ENCODE measurements at regions not wholly inside any gene's neighbourhood (a gene's known extent, or its start where the extent isn't known, plus 50 kb on each side); places are given as distances from the start of the nearest gene placed in this dataset.

- H3K4me1 ChIP-seq (ENCODE audit: insufficient read depth), result no peaks in the 10 kb centered on the region
- no peak overlapping the region for H3K27ac ChIP-seq (ENCODE audit: low read depth)
- DNase-seq (ENCODE audit: low spot score) (no peak), ATAC-seq (no peak)
- Mint-ChIP-seq H3K9me3 (peaks cover 3% of the 10 kb centered on the region; the same call in 1 of the 3 replicates), H3K27ac (no peak overlapping the region), H3K36me3 (ENCODE audit: low read depth) (0 out of 3 replicates have a peak, but pooled peaks cover 3% of the 10 kb centered on the region), H3K4me1 (no peaks in the 10 kb centered on the region), H3K27me3 (ENCODE audit: insufficient read depth, low read depth, poor library complexity) (no peaks in the 10 kb centered on the region), H3K4me3 (no peak overlapping the region)
- no peaks in the 10 kb centered on the region for H3K36me3 ChIP-seq (ENCODE audit: insufficient read depth)
- no peaks in the 10 kb centered on the region for H3K27me3 ChIP-seq (ENCODE audit: insufficient read depth)
- H3K4me2 ChIP-seq, result no peak overlapping the region
- TF ChIP-seq NANOG (IDR thresholded peaks at IDR 0.05; ENCODE audit: borderline replicate concordance) (no peak), ZNF462 (CRISPR knock-in tag; IDR thresholded peaks at IDR 0.05) (no peak), EZH2phosphoT487 (IDR thresholded peaks at IDR 0.05; ENCODE audit: unreplicated experiment) (no peak), ZNF331 (CRISPR knock-in tag; IDR thresholded peaks at IDR 0.05; ENCODE audit: low read depth) (no peak), CREB1 (CRISPR knock-in tag; IDR thresholded peaks at IDR 0.05; ENCODE audit: low read depth) (no peak), REST (IDR thresholded peaks at IDR 0.05; ENCODE audit: unreplicated experiment) (no peak), STAT1 (IDR thresholded peaks at IDR 0.05; ENCODE audit: unreplicated experiment) (no peak), JUNB (IDR thresholded peaks at IDR 0.05; ENCODE audit: unreplicated experiment) (no peak), ETS1 (IDR thresholded peaks at IDR 0.05) (no peak), EZH2 (IDR thresholded peaks at IDR 0.05; ENCODE audit: low read depth, unreplicated experiment) (no peak), CTCF (conservative IDR thresholded peaks at IDR 0.05; ENCODE audit: low read depth in 2 of 2) (no peak), POLR2AphosphoS5 (IDR thresholded peaks at IDR 0.05; ENCODE audit: low read depth) (no peak), ZNF114 (CRISPR knock-in tag; IDR thresholded peaks at IDR 0.05) (no peak)
- no peaks in the 10 kb centered on the region for H4K20me1 ChIP-seq (replicated peaks; ENCODE audit: insufficient read depth)
- no peaks in the 10 kb centered on the region for H3K79me2 ChIP-seq (replicated peaks; ENCODE audit: insufficient read depth)
- no peaks in the 10 kb centered on the region for H3F3A ChIP-seq (replicated peaks; ENCODE audit: low read depth)
- no peak overlapping the region for H2AFZ ChIP-seq
- no peak overlapping the region for H3K4me3 ChIP-seq
- H3K9me2 ChIP-seq (ENCODE audit: insufficient read depth), result no peaks in the 10 kb centered on the region
These were observed 725.8 kb upstream of the KIRREL3 start for GRCh38 chr11:127726367-127726766.

Data from GM23338 (cell line).